Kasumi-1 (cell line): ENCODE measurements at regions not wholly inside any gene's neighbourhood (a gene's known extent, or its start where the extent isn't known, plus 50 kb on each side); places are given as distances from the start of the nearest gene placed in this dataset.
"Not testable (repeated sequence)": the region's sequence is repeated elsewhere in the genome, so short reads cannot be mapped to it uniquely, and the experiment has no call there.

ENCODE experiments used
- DNase-seq, 2 experiments: peaks; one replicate each; lab custom pipeline; 2025; lab: John Stamatoyannopoulos, UW

- DNase-seq = no peak
Observed at GRCh38 chrX:84611843-84612636, 109.8 kb upstream of the HDX start.

- DNase-seq = no peak
Observed at GRCh38 chrX:84634201-84634782, 132.0 kb upstream of the HDX start.

DNA sequence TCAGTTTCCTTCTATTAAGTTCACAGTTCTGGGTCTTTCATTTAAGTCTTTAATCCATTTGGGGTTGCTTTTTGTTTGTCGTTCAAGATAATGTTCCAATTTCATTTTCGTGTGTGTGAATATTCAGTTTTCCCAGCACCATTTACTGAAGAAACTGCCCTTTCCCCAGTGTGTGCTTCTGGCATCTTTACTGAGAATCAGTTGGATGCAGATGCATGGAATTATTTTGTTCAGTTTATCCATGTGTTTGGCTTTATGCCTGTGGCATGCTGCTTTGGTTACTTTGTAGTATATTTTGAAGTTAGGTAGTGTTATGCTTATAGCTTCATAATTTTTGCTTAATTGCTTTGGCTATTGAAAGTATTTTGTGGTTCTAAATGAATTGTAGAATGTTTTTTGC, 163.8 kb upstream of the HDX start:
- no peak for DNase-seq

GRCh38 chrX:84690228-84690627, 188.0 kb upstream of the HDX start:
- DNase-seq = no peak

DNA sequence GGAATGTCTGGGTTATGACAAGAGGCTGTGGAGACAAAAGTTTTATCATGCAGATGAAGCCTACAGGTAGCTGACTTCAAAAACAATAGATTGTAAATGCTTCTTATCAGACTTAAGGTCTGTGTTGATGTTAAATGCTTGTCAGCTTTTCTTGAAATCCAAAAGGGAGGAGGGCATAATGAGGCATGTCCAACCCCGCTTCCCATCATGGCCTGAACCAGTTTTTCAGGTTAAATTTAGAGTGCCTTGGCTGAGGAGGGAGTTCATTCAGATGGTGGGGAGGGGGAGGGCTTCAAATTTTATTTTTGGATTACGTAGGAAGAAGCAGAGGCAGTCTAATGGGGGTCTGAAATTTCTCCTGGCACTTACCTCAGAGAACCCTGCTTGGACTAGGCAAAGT, 207.7 kb upstream of the HDX start:
- DNase-seq = no peak

DNA sequence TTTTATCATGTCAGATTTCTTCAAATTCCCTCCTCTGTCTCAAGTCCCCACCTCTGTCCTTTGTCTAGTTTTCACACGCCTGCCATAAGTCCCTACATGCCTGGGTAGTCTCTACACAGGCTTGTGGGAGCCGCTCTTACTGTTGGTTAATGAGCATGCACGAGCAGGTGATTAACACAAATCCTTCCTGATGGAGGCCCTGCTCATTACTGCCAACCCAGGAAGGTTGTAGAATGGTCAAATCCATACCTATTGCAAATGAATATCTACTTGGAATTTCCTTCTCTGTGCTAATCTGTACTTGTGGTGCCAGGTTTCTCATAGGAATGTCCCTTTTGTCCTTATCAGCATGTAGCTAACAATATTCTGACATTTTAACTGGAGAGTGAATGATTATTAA, 208.4 kb upstream of the HDX start:
- no peak for DNase-seq

DNA sequence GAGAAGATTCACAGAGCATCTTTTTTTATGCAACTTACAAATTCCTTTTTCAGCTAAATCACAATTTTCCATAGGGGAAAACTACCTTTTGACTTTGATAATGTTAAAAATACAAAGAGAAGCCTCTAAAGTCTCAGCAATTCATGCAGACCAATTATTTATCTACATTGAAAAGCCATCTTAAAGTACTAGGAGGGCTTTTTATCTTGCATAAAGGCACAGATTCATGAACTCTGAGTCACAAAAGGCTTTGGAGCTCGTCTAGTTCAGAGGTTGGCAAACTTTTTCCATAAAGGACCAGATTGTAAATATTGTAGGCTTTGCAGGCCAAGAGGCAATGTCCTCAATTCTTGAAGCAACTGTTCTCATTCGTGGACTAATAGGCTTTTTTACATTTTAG, 210.4 kb upstream of the HDX start:
- DNase-seq = no peak

DNA sequence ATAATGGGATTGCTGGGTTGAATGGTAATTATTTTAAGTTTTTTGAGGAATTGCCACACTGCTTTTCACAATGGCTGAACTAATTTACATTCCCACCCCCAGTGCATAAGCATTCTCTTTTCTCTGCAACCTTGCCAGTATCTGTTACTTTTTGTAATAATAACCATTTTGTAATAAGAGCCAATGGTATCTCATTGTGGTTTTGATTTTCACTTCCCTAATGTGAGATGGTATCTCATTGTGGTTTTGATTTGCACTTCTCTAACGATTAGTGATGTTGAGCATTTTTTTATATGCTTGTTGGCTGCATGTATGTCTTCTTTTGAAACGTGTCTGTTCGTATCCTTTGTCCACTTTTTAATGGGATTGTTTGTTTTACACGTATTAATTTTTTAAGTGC, 213.1 kb upstream of the HDX start:
- no peak for DNase-seq

- DNase-seq = no peak
Observed at GRCh38 chrX:84717343-84717742, 215.1 kb upstream of the HDX start.

DNA sequence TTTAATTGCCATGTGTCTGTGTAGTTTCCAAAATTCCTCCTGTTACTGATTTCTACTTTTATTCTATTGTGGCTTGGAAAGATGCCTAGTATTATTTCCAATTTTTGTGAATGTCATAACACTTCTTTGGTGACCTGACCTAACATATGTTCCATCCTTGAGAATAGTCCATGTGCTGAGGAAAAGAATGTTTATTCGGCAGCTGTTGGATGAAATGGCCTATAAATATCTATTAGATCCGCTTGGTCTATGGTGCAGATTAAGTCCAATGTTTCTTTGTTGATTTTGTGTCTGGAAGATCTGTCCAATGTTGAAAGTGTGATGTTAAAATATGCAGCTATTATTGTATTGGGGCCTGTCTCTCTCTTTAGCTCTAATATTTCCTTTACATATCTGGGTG, 219.2 kb upstream of the HDX start:
- DNase-seq = no peak

DNA sequence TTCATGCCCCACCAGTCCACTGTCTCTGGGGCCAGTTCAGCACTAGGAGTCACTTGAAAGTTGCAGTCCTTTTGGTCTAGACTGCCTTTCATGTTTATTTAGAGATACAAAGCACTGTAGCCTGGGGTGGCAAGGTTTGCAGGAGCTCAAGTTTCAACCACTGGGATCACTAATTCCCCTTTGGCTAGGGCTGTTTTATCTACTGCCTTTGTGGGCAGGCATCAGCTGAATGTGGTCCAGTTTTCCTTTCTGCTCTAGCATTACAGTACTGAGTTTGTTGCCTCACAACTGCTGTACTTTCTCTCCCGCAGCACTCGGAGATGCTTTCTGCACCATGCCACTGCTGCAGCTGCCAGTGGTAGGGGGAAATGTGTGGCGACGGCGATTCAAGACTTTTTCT, 222.3 kb upstream of the HDX start:
- no peak for DNase-seq

DNA sequence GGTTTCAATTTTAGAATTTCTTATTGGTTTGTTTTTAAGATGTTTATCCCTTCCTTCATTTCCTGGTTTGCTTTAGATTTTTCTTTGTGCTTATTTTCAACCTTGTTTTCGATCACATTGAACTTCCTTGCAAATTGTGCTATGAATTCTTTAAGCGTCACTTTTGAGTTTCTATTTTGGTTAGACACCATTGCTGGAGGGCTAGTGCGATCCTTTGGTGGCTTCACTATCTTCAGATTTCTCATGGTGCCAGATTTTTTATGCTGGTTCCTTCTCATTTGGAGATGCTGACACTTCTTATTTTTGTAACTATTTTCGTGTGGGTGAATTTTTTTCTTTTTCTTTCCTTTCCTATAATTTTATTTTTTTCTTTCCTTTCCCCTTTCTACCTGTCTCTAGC, 227.2 kb upstream of the HDX start:
- DNase-seq = no peak

DNA sequence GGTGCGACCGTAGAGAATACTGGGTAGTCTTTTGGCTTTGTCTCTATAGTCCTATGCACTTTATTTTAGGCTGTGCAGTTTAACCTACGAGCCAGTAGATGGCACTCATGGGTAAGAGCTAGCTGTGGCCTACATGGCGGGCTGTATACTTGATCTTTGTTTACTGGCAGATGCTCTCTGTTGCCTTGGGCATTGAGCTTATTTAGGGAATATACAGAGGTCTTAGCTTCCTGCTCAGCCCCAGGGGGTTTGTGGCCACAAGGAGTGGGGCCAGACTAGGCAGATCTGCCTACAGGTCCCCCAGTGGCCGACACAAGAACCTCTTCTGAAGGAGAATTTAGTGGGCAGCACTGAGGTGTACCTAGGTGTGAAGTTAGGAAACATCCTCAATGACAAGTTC, 227.6 kb upstream of the HDX start:
- DNase-seq = peak; percentile 1 to 38

GRCh38 chrX:84735025-84735424, 232.8 kb upstream of the HDX start:
- DNase-seq = no peak

DNA sequence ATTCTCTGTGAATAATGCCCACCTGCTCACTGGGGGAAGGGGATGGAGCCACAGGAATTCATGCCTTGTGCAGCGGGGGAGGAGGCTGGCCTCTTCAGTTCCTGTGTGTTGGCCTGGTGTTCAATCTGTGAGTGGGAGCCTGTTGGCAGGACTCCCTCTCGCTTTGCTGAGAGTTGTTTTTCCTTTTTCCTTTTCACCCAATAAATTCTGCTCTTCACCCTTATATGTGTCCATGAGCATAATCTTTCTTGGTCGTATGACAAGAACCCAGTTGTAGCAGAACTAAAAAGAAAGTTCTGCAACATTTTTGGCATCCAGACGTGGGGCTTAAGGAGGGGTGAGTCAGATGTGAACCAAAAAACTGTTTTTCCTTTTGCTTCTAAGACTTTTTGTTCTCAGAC, 235.2 kb upstream of the HDX start:
- DNase-seq = no peak

GRCh38 chrX:84747516-84747915, 245.3 kb upstream of the HDX start:
- DNase-seq = no peak

DNA sequence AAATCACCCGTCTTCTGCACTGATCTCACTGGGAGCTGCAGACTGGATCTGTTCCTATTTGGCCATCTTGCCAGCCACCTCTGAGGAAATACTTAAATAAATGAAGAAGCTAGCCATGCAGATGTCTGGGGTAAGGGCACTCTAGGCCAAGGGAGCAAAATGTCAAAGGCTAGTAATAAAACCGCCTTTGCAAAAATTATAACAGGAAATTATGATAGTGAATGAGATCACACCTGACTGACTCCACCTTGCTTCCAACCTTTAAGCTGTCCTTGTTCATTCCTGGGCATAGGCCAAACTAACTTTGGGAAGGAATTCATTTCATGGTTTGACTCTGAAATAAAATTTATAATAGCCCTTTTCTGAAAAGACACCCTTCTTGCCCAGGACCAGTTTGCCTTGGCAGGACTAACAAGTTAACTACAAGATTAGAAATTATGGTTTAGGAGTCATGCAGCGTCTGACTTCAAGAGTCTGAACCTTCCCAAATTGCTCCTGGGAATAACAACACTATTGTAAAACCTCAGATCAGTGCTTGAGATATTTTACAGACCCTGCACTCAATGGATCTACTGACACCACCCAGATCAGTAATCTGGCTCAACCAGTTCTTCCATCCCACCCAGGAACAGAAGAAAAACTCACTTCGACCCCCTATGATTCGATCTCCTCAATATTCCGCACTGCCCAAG, 246.9 kb upstream of the HDX start:
- DNase-seq = no peak

DNA sequence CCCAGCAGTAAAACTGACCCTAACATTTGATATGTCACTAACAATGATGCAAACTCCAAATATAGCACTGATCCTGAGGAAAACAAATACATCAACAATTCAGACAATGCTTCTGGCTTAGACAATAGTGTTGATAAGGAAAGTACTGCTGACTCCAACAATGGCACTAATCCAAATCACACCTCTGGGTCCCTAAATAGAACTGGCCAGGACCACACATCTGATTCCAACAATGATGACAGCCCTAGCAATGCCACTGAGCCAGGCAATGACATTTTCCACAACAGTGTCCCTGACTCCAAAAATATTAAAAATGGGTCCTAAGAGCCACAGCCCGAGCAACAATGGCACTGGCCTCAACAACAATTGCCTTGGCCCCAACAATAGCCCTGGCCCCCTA, 243.1 kb upstream of the APOOL start:
- DNase-seq = no peak

DNA sequence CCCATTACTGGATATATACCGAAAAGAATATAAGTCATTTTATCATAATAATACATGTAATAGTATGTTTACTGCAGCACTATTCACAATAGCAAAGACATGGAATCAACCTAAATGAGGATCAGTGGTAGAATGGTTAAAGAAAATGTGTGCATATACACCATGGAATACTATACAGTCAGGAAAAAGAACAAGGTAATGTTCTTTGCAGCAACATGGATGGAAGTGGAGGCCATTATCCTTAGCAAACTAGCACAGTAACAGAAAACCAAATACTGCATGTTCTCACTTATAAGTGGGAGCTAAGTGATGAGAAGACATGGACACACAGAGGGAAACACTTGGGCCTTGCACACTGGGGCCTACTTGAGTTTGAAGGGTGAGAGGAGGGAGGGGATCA, 207.4 kb upstream of the APOOL start:
- no peak for DNase-seq

DNA sequence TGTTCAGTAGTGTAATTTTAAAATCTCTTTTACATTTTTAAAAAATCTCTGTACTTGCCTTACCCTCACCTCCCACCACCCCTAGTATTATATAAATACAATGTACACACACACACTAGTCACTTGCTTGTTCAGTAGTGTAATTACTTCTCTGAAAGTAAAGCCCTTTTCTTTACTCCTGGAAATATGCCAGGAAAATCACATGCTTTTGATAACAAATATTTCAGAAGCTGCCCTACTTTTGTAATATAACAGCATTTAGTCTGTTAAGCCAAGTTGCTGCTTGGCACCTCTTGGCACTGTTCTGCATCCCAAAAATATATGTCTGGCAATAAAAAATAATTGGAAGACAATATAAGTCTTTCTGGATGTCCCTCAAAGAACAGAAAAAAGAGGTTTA, 172.8 kb upstream of the APOOL start:
- no peak for DNase-seq

DNA sequence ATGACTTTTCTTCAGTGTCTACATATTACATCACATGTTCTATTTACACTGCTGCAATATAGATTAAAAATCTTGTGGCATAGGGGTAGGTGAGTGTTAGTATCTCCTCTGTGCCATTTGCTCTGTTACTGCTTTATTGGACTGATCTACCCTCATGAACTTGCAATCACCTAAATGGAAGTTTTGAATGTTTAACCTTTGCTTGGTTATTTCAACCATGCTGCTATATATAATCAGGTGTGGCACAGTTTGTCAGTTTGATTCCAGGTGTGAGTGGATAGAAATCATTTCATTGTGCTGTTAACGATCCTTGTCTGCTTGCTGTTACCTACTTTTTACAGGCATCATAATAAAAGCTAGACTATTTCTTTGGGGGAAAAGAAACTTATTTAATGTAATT, 157.1 kb upstream of the APOOL start:
- DNase-seq = not testable (repeated sequence)

GRCh38 chrX:84851183-84851582, 152.5 kb upstream of the APOOL start:
- not testable (repeated sequence) for DNase-seq

- DNase-seq = not testable (repeated sequence)
Observed at GRCh38 chrX:84856791-84857190, 146.9 kb upstream of the APOOL start.
